CD4-positive, alpha-beta T cell treated with Interleukin-4 for 1 hour (primary cell): ENCODE measurements at regions not wholly inside any gene's neighbourhood (a gene's known extent, or its start where the extent isn't known, plus 50 kb on each side); places are given as distances from the start of the nearest gene placed in this dataset.
"Not testable (repeated sequence)": the region's sequence is repeated elsewhere in the genome, so short reads cannot be mapped to it uniquely, and the experiment has no call there.

ENCODE experiments used
- DNase-seq, 2 donors: peaks; one replicate each; pipeline ENCODE4 v3.0.0-alpha.2; 2020 to 2022

DNA sequence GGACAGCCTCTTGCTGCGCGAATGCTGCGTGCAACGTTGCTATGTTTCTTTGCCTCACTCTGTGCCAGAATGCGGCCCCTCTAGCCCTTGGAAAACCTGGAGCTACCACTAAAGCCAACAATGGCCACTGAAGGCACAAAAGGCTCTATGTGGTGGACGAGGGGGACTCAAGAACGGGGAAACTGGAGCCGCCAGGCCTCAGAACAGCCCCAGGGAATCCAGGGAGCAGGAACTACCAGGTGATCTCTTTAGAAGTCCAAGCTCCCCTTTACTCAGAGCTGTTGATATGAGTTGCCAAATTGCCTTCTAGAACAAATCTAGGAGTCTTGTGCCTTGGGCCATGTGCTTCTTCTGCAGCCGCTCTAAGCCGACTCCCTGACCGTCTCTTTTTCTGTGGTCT, 113.8 kb upstream of the ERRFI1 start:
- DNase-seq: no peak

DNA sequence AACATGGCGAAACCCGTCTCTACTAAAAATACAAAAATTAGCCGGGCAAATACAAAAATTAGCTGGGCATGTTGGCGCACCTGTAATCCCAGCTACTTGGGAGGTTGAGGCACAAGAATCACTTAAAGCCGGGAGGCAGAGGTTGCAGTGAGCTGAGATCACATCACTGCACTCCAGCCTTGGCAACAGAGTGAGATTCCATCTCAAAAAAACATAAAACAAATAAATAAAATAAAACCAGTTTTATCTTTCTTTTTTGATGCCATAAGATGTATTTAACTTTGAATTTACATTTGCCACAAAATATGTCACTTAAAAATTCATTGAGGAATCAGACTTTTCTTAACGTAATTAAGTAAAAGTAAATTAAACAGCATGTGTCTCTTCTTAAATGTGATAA, 113.3 kb upstream of the ERRFI1 start:
- DNase-seq: no peak

DNA sequence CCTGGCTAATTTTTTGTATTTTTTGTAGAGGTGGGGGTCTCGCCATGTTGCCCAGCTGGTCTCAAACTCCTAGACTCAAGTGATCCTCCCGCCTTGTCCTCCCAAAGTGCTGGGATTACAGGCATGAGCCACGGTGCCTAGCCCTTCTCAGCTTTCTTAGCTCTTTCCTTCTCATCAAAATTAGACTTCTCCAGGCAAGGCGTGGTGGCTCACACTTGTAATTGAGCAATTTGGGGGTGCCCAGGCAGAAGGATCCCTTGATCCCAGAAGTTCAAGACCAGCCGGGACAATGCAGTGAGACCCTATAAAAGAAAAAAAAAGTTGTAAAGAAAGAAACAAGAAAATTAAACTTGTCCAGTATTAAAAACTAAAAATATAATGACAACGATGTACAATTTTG, 112.6 kb upstream of the ERRFI1 start:
- DNase-seq: no peak

DNA sequence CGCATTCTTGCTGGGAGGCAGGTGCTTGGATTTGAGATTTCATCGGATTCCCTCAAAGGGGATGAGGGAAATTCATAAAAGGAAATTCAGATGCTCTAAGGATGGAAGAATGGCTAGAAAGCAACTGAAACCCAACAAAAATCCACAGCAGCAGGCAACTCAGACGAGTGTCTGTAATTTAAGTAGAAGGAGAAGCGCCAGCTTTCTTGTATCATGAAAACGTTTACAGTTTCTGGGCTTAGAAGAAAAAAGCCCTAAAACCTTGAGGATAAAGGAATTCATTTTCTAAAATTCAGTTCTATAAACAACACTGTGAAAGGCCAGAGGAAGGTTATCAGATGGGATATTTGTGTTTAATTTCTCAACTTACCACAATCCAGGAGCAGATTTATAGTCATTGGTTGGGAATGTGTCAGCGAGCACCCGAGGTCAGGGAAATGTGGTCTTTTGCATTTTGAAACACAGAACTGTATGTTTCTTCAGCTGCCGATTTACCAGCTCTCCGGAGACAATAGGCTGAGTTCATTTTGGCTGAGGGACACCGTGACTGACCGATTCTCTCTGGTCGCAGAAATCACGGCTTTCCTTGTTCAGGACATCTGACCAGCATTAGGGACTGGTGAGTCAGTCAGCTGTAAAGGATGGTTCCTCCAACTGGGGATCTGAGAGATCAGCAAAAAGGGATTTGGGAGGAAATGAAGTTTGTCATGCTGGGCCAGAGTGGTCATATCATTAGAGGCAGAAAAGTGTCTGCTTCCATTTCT, 111.6 kb upstream of the ERRFI1 start:
- no peak for DNase-seq

DNA sequence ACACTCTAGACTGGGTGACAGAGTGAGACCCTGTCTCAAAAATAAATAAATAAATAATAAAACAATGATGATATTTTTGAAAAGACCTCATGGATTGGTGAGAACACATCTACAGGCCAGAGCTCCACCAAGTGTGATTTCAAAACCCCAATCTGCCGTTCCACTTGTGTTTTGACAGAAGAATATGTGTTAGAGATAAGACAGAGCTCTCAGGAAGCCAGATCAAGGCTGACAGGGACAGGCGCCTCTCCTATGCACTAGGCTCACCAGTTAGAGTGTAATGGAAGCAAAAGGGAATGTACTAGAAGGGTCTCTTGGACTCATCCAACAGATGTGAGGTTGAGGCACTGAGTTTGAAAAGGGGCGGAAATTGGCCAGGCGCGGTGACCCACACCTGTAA, 110.7 kb upstream of the ERRFI1 start:
- no peak for DNase-seq

DNA sequence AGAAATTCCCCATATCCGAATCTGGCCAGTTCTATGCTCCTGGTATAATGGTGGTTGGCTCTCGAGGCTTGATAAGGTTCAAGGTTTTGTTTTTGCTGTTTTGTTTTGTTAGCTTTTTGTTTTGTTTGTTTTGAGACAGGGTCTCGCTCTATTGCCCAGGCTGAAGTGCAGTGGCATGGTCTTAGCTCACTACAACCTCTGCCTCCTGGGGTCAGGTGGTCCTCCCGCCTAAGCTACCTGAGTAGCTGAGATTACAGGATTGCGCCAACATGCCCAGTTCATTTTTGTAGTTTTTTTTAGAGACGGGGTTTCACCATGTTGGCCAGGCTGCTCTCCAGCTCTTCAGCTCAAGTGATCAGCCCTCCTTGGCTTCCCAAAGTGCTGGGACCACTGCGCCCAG, 109.1 kb upstream of the ERRFI1 start:
- no peak for DNase-seq

DNA sequence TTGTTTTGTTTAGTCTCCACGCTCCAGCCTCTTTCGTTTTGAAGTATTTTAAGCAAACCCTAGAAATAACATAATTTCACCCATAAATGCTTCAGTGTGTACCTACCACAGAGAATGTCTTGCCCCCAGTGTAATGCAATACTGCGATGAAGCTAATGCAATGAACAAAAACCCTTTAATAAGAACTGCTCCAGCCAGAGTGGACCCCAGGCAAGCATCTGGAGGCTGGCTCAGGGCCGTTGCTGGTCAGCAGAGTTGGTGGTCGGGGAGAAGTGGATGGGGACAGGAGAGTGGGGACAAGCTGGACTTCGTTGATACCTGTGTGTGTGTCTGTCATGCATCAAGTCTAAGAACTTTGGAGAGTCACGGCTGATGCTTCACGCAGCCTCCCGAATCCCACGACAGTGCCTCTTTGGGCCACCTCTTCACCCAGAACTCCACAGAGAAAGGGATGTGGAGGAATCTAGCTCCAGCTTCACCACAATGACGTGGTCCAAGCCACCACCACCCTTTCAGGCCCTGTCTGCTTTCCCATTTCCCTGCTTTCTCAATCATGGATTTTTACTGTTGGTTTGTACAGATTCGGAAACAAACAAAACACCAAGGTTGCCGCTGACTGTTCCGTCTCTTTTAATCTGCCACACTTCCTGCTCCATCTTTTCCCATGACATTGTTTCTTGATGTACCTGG, 108.6 kb upstream of the ERRFI1 start:
- DNase-seq: no peak

DNA sequence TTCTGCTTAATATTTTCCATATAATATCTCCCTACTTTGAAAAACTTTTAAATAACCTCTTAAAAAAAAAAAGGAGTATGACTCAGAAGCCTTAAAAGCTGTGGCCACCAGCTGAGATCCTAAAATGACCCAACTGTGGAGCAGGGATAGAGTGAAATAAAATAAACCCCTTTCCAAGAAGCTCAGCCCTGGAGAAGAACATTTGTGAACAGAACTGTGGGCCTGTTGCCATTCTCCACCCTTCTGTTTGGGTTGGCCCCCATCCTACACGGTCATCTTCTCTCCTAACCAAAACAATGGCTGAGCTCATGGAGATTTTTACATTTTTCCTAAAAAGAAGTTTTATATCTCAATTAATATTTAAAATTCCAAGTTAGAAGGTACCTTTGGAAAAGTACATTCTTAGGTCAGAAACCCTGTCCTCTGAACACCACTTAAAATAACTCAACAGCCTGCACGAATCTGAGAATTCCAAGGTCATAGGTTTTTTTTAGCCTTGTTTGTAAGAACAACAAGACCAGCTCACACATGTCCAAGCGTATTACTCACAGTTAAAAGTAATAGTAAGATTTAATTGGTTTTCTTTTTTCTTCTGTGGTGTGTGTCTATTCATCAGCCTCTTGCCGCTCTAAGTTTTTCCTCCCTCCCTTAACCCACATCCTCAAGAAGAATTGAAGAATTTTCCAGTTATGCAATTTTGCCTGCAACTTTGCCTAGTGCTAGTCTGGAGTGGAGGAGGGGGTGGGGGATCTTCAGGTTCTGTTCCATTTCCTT, 107.7 kb upstream of the ERRFI1 start:
- DNase-seq: no peak

DNA sequence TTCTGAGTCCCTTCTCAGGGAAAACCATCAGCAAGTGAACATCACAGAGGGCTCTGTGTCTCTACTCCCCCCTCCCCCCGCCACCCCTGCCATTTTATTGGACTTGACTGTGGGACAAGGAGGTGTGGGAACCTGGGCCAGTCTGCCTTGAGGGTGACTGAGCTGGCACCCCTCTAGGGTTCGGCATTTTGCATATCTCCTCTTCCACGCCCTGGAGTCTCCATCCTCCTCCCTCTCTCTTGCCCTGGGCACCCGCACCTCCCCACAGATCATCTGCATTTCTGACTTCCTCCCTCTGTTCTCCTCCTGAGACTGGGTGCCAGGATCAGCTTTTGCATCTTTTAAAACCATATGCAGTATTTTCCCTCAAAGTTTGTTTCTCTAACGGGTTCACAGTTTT, 107.1 kb upstream of the ERRFI1 start:
- no peak for DNase-seq

DNA sequence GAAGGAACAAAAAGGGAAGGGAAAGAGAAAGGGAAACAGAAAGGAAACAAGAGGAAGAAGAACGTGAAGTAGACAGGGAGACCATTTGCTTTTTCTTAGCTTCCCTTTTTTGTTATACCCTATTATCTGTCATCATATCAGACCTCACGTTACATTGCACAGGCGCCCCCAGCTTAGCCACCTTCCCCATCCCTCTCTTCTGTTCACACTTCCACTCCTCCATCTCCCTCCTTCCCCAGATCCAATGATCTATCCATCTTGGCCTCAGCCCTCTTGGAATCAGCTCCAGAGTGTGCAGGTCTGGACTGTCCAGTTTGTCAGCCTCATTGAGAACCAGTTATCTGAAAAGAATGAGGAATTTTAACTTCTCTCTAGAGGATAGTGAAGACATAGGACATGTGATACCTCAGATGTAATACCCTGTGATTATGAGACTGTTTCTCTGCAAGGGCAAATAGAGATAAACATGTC, 101.1 kb upstream of the ERRFI1 start:
- no peak for DNase-seq

DNA sequence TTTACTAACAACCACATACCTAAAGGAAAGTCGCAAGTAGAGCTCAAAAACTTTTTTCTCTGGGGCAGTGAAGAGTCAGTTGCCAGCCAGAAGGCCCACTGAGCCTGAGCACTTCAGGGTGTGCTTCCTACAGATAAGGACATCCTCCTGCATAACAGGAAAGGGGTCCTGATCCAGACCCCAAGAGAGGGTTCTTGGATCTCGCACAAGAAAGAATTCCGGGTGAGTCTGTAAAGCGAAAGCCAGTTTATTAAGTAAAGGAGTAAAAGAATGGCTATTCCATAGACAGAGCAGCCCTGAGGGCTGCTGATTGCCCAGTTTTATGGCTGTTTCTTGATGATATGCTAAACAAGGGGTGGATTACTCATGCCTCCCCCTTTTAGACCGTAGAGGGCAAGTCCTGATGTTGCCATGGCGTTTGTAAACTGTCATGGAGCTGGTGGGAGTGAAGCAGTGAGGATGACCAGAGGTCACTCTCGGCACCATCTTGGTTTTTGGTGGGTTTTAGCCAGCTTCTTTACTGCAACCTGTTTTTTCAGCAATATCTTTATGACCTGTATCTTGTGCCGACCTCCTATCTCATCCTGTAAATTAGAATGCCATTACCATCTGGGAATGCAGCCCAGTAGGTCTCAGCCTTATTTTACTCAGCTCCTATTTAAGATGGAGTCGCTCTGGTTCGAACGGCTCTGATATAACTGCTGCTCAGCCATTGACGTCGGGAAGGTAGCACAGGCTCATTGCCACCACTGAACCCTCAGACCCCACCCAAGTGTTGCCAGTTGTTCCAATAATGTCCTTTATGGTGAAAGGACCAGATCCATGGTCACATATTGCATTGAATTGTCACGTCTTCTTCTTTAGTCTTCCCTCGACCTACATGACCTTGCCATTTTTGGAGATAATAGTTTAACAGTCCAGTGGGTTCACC, 96.6 kb upstream of the ERRFI1 start:
- DNase-seq: no peak

DNA sequence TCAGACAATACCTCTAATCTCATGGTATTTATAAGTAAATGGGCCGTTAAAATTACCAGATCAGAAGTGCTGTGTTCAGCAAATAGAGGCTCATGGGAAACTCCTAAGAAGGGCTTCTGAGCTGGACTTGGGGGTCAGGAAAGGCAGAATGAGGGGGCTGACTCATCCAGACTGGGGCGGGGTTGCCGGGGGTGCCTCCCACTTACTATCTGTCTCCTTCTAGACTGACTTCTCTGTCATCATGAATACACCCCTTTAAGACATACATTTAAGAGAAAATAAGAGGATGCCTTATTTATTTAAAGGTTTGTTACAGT, 96.0 kb upstream of the ERRFI1 start:
- DNase-seq: no peak

DNA sequence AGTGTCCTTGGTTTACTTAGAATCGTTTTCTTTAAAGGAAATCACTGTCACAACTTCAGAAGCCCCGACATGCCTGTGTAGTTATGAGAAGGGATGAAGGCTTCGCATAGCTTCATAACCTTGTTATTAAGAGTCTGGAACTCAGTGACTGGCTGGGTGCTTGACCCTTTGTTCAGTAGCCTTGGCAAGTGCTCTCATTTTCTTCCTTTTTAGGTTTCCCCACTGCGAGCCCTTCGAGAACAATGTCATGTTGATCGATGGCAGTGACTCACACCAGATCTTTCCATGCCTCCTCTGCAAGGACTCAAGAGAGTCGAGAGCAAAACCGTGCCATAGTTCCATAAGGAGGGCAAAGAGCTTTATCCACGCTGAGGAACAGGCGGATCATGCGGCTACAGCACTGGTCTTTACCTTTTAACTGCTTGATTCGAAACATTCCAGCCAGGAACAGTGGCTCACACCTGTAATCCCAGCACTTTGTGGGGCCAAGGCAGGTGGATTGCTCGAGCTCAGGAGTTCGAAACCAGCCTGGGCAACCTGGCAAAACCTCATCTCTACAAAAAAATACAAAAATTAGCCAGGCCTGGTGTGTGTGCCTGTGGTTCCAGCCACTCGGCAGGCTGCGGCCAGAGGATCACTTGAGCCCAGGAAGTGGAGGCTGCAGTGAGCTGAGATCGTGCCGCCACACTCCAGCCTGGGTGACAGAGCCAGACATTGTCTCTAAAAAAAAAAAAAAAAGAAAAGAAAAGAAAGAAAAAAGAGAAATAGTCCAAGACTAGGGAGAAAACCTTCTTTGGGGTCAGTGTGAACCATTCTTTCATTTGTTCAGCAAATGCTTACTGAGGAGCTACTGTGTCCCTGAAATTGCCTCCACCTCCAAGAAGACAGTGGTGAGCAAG, 95.4 kb upstream of the ERRFI1 start:
- DNase-seq: no peak

DNA sequence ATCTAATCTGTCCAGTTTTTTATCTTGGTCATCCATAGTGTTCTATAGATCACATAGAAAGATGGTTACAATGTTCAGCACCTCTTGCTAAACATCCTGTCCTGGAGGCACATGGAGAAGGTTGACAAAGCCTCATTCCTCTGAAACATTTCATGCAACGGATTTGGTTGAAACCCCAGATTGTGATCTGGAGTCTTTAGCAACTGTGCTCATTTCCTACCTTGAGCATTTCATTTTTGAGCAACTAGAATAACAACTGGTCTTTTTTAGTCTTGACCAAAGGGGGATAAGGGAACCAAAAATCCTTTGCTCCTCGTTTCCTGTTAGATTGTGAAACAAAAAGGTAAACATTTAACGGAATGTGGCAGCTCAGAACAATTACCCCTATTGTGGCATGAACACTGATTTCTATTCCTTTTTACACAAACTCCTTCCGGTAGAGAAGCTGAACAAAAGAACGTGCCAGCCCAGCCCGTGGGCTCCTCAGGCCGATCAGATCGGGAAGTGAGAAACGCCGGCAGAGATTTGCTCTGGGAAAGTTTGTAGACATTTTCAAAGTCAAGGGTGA, 94.7 kb upstream of the ERRFI1 start:
- no peak for DNase-seq

DNA sequence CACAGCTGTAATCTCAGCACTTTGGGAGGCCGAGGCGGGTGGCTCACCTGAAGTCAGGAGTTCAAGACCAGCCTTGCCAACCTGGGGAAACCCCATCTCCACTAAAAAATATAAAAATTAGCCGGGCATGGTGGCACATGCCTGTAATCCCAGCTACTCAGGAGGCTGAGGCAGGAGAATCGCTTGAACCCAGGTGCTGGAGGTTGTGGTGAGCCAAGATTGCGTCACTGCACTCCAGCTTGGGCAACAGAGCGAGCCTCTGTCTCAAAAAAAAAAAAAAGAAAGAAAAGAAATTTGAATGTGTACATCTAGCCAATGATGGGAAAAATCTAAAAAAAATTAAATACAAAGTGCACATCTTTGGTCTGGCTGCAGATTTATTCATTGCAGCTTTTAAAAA, 92.6 kb upstream of the ERRFI1 start:
- not testable (repeated sequence) for DNase-seq

DNA sequence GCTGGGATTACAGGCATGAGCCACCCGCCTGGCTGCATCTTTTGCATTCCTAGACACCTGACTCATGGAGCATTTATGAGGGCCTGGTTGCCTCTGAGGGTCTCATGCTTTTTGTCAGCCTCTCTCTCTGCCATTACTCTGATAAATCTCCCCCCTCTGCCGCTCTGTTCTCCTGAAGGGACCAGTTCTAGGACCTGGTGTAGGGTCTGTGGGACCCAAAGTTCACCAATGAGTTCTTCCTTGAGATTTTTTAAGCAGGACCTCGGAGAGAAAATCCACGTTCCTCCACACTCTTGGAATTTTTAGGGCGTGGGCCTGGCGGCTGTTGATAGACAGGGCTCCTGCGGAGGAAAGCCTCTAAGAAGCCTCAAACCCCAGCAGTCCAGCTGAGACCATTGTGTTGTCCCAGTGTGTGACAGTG, 91.9 kb upstream of the ERRFI1 start:
- DNase-seq: no peak

DNA sequence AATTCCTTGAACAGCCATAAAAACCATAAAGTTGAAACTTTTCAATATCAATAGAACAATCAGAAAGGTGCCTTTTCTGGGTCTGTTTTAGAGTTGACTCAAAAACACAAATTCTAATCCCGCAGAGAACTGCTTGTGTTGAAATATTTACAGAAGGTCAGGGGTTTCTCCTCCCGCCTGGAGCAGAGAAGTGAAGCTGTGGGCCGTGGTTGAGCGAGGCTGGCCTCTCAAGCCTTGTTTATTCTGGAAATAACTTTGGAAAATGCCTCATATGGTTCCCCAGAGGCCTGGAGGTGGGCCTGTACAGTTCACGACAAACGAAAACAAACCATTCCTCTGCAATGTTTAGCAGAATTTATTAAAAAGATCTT, 90.8 kb upstream of the ERRFI1 start:
- DNase-seq: no peak

DNA sequence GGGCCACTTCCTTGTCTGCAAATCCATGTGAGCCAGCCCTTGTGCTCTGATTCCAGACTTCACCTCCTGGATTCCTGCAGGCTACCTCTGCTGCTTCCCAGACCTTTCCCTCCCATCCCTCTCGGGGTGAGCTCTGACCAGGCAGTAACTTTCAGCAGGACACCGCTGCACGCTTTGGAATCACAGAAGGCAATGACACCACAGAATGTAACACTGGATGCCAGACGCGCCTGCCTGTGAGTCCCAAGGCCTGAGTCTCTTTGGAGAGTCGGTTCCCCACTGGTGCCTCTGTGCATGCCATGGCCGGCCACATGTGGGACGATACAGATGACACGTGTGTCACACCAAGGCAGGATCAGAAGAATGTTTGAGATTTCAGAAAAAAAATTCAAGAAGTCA, 89.7 kb upstream of the ERRFI1 start:
- DNase-seq: no peak

DNA sequence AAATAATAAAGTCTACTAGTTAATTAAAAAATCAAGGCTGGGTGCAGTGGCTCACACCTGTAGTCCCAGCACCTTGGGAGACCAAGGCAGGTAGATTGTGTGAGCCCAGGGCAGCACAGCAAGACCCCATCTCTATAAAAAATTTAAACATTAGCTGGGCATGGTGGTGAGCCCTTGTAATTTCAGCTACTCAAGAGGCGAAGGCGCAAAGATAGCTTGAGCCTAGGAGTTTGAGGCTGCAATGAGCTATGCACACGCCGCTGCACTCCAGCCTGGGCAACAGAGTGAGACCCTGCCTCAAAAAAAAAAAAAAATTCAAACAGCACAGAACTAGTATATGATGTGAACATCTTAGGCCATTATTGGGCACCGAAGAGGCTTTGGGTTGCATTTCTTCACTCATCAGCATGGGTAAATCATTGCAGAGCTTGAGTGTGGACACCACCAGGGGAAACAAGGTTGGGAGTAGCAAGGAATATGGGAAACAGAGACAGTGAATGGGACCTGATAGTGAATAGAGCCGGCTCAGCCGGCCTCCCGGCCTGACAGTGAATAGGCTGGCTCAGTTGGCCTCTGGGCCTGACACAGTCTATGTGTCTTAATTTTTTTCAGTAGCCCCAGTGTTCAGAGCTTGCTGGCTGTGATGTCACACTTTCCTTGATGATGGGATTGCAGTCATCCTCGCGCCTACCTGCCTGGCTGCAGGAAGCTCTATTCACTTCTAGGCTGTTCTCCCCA, 89.1 kb upstream of the ERRFI1 start:
- no peak for DNase-seq
